K562 (cell line): ENCODE measurements at regions not wholly inside any gene's neighbourhood (a gene's known extent, or its start where the extent isn't known, plus 50 kb on each side); places are given as distances from the start of the nearest gene placed in this dataset.

Experiments
- CREM ChIP-seq: IDR thresholded peaks from 2 replicates; pipeline ENCODE4 v1.6.1; 2014; ENCODE audit warnings: antibody characterized with exemption, low read depth
- E2F4 ChIP-seq: sonication (generic); formaldehyde crosslinking; IDR thresholded peaks from 2 replicates; pipeline ENCODE4 v1.8.0; 2022; ENCODE audit warnings: mild to moderate bottlenecking, low read depth, missing genetic modification reagents
- KLF10 ChIP-seq: fragments of 250-450 bp; sonication (Bioruptor Pico); IDR thresholded peaks from 2 replicates; pipeline ENCODE4 v1.6.1; 2021; ENCODE audit warnings: matching md5 sums
- KLF6 ChIP-seq: fragments of 250-450 bp; sonication (Bioruptor Pico); IDR thresholded peaks from 2 replicates; pipeline ENCODE4 v1.4.0; 2020; ENCODE audit warnings: mild to moderate bottlenecking, moderate library complexity, borderline replicate concordance
- MEIS2 ChIP-seq: fragments of 450-650 bp; IDR thresholded peaks from 2 replicates; pipeline ENCODE4 v1.6.1; 2014; ENCODE audit warnings: mild to moderate bottlenecking; ENCODE audit not compliant: partially characterized antibody
- NCOA1 ChIP-seq: fragments of 450-650 bp; IDR thresholded peaks from 2 replicates; pipeline ENCODE4 v1.6.1; 2016; ENCODE audit warnings: low read depth
- NEUROD1 ChIP-seq: fragments of 150-350 bp; IDR thresholded peaks from 2 replicates; pipeline ENCODE4 v1.6.1; 2014; ENCODE audit warnings: borderline replicate concordance, low read length, low read depth; ENCODE audit not compliant: partially characterized antibody
- PHTF2 ChIP-seq: fragments of 250-450 bp; sonication (Bioruptor Pico); IDR thresholded peaks from 2 replicates; pipeline ENCODE4 v1.5.0; 2021; ENCODE audit warnings: mild to moderate bottlenecking
- SMAD1 ChIP-seq: fragments of 150-350 bp; IDR thresholded peaks from 2 replicates; pipeline ENCODE4 v1.6.1; 2014; ENCODE audit warnings: low read length, low read depth; ENCODE audit not compliant: partially characterized antibody
- TBP ChIP-seq: optimal IDR thresholded peaks from 2 replicates; pipeline ENCODE3; 2011; ENCODE audit warnings: low read depth, low read length, improper control_type of control experiment
- TSHZ1 ChIP-seq: fragments of 250-450 bp; sonication (Bioruptor Pico); IDR thresholded peaks from 2 replicates; pipeline ENCODE4 v1.4.0; 2020; ENCODE audit warnings: mild to moderate bottlenecking, moderate library complexity
- XRCC4 ChIP-seq: IDR thresholded peaks from one replicate; pipeline ENCODE4 v1.6.1; 2011; ENCODE audit not compliant: insufficient read depth, insufficient read length; ENCODE audit errors: extremely low read depth
- ZBTB26 ChIP-seq: fragments of 450-650 bp; formaldehyde crosslinking; IDR thresholded peaks from 2 replicates; pipeline ENCODE4 v1.4.0; 2022; ENCODE audit warnings: missing genetic modification characterization
- ZBTB7A ChIP-seq: IDR thresholded peaks from 2 replicates; pipeline ENCODE4 v1.6.1; 2011; ENCODE audit warnings: low read depth, mild to moderate bottlenecking, low read length, moderate library complexity, borderline replicate concordance; ENCODE audit not compliant: control insufficient read depth
- ZHX1 ChIP-seq: fragments of 150-350 bp; conservative IDR thresholded peaks from 2 replicates; pipeline ENCODE4 v1.6.1; 2014; ENCODE audit warnings: low read length
- ZNF124 ChIP-seq: sonication (generic); formaldehyde crosslinking; IDR thresholded peaks from 2 replicates; pipeline ENCODE4 v1.8.1; 2022; ENCODE audit warnings: missing genetic modification reagents
- ZNF239 ChIP-seq: fragments of 250-450 bp; sonication (Bioruptor Pico); IDR thresholded peaks from 2 replicates; pipeline ENCODE4 v1.4.0; 2020; ENCODE audit warnings: mild to moderate bottlenecking
- ZNF311 ChIP-seq: fragments of 250-450 bp; sonication (Bioruptor Pico); IDR thresholded peaks from 2 replicates; pipeline ENCODE4 v1.4.0; 2020; ENCODE audit warnings: mild to moderate bottlenecking, moderate library complexity
- ZNF512 ChIP-seq: IDR thresholded peaks from 2 replicates; pipeline ENCODE4 v1.6.1; 2016; ENCODE audit warnings: missing genetic modification characterization, missing compliant biosample characterization
- ZNF644 ChIP-seq: fragments of 200-800 bp; sonication (Bioruptor generic); IDR thresholded peaks from 2 replicates; pipeline ENCODE4 v1.6.1; 2016; ENCODE audit warnings: low read depth, missing genetic modification characterization, missing compliant biosample characterization
- ZSCAN29 ChIP-seq: fragments of 450-650 bp; IDR thresholded peaks from 2 replicates; pipeline ENCODE4 v1.6.1; 2017

GRCh38 chr2:58688813-58689212 lies 447.7 kb upstream of the FANCL start (continued):
- TF ChIP-seq ZHX1 (no peak), ZSCAN29 (no peak), KLF6 (CRISPR knock-in tag) (no peak), ZBTB7A (no peak), ZNF311 (CRISPR knock-in tag) (no peak), CREM (0 out of 2 replicates have a peak, but pooled peaks have one; percentile 15), ZBTB26 (CRISPR knock-in tag) (no peak), NCOA1 (peak; percentile 33; the same call in 1 of the 2 replicates), NEUROD1 (peak; percentile 64), SMAD1 (no peak), TSHZ1 (CRISPR knock-in tag) (no peak), ZNF644 (tag) (no peak), TBP (no peak), MEIS2 (peak; percentile 23), XRCC4 (no peak), PHTF2 (CRISPR knock-in tag) (no peak), ZNF512 (no peak), ZNF239 (CRISPR knock-in tag) (no peak), E2F4 (CRISPR knock-in tag) (no peak), ZNF124 (CRISPR knock-in tag) (no peak), KLF10 (CRISPR knock-in tag) (no peak)
